H1 (cell line): ENCODE measurements at regions not wholly inside any gene's neighbourhood (a gene's known extent, or its start where the extent isn't known, plus 50 kb on each side); places are given as distances from the start of the nearest gene placed in this dataset.

Experiments used
- CTCF ChIA-PET: fragments of 300-600 bp; sonication (Branson Sonifier 250); formaldehyde crosslinking; loops from one replicate; lab custom pipeline; 2021; ENCODE audit not compliant: partially characterized antibody; lab: Charles Lee
- POLR2A ChIA-PET: fragments of 300-600 bp; sonication (Branson Sonifier 250); formaldehyde crosslinking; loops from one replicate; lab custom pipeline; 2021; ENCODE audit warnings: inconsistent platforms; ENCODE audit not compliant: partially characterized antibody; lab: Charles Lee
- DNase-seq, 2 experiments: peaks; one replicate each; pipeline versions ENCODE4 v3.0.0 to v3.0.0-alpha.2; 2010 to 2022; ENCODE audit warnings: low spot score in 2 of 2, low read depth in 1 of 2, mixed read lengths in 1 of 2
- FAIRE-seq: peaks from 2 replicates; lab custom pipeline; 2011; peaks lifted over from hg19 to GRCh38; lab: Jason Lieb, UNC
- H2AFZ ChIP-seq: 2 replicates; pipeline ENCODE4 v1.8.1; 2012; ENCODE audit warnings: low read length, inconsistent platforms
- H2AK5ac ChIP-seq: 2 replicates; pipeline ENCODE4 v1.6.1; 2013; ENCODE audit warnings: low read depth, low read length
- H2BK120ac ChIP-seq: replicated peaks from 2 replicates; pipeline ENCODE3; 2013; ENCODE audit warnings: low read depth, low read length, inconsistent platforms
- H2BK12ac ChIP-seq: 2 replicates; pipeline ENCODE4 v1.6.1; 2013; ENCODE audit warnings: low read depth, low read length
- H2BK15ac ChIP-seq: 2 replicates; pipeline ENCODE4 v1.6.1; 2013; ENCODE audit warnings: low read length
- H2BK20ac ChIP-seq: 2 replicates; pipeline ENCODE4 v1.6.1; 2013; ENCODE audit warnings: low read length
- H2BK5ac ChIP-seq: 2 replicates; pipeline ENCODE4 v1.6.1; 2013; ENCODE audit warnings: low read depth, low read length
- H3K14ac ChIP-seq: 2 replicates; pipeline ENCODE4 v1.6.1; 2013; ENCODE audit warnings: inconsistent platforms; ENCODE audit not compliant: insufficient read length
- H3K18ac ChIP-seq: 2 replicates; pipeline ENCODE4 v1.6.1; 2013; ENCODE audit warnings: low read length; ENCODE audit errors: extremely low read depth
- H3K23ac ChIP-seq: 2 replicates; pipeline ENCODE4 v1.6.1; 2013; ENCODE audit warnings: inconsistent platforms; ENCODE audit not compliant: insufficient read length
- H3K23me2 ChIP-seq: 2 replicates; pipeline ENCODE4 v1.6.1; 2013; ENCODE audit warnings: low read depth, low read length
- H3K27ac ChIP-seq: 2 replicates; pipeline ENCODE4 v1.6.1; 2011; ENCODE audit warnings: low read depth, low read length, inconsistent platforms
- H3K27me3 ChIP-seq, 4 experiments: replicated peaks in 1 of 4; 1 replicate in 1 of 4; 2 replicates in 3 of 4; pipeline versions ENCODE4 v1.6.1 to v1.8.1; 2011 to 2013; ENCODE audit warnings: low read length in 3 of 4, mild to moderate bottlenecking in 3 of 4, inconsistent platforms in 2 of 4, mixed read lengths in 2 of 4, moderate library complexity in 1 of 4; ENCODE audit not compliant: control insufficient read depth in 3 of 4, insufficient read depth in 3 of 4; ENCODE audit errors: extremely low read depth in 1 of 4
- H3K36me3 ChIP-seq, 4 experiments: 2 replicates each; pipeline versions ENCODE4 v1.6.1 to v1.8.1; 2011 to 2013; ENCODE audit warnings: mild to moderate bottlenecking in 4 of 4, low read length in 3 of 4, moderate library complexity in 2 of 4, control low read depth in 1 of 4, inconsistent platforms in 1 of 4; ENCODE audit not compliant: insufficient read depth in 4 of 4, control insufficient read depth in 2 of 4
- H3K4ac ChIP-seq: replicated peaks from 2 replicates; pipeline ENCODE3; 2013; ENCODE audit warnings: low read length, low read depth, mixed read lengths, inconsistent platforms; ENCODE audit not compliant: insufficient read length
- H3K4me1 ChIP-seq, 4 experiments: replicated peaks in 1 of 4; 1 replicate in 1 of 4; 2 replicates in 3 of 4; pipeline versions ENCODE4 v1.6.1 to v1.8.1; 2011 to 2013; ENCODE audit warnings: low read length in 3 of 4, inconsistent platforms in 2 of 4, mixed read lengths in 1 of 4; ENCODE audit not compliant: insufficient read depth in 4 of 4, control insufficient read depth in 3 of 4
- H3K4me2 ChIP-seq, 2 experiments: 2 replicates each; pipeline versions ENCODE4 v1.6.1 to v1.8.1; 2011 to 2013; ENCODE audit warnings: low read depth in 2 of 2, low read length in 2 of 2, control low read depth in 1 of 2, inconsistent platforms in 1 of 2, mild to moderate bottlenecking in 1 of 2; ENCODE audit not compliant: insufficient read depth in 1 of 2
- H3K4me3 ChIP-seq, 4 experiments: fragments of 200-600, 300-600 bp in 1 of 4; sonication (generic), shearing (Covaris generic), sonication (Bioruptor Twin) in 1 of 4; 2 replicates each; pipeline versions ENCODE4 v1.5.1 to v1.8.1; 2011 to 2016; ENCODE audit warnings: low read length in 4 of 4, low read depth in 3 of 4, control low read depth in 2 of 4, inconsistent platforms in 2 of 4, mild to moderate bottlenecking in 2 of 4, mixed read lengths in 1 of 4, moderate library complexity in 1 of 4; ENCODE audit not compliant: insufficient read depth in 2 of 4; ENCODE audit errors: extremely low read depth in 1 of 4
- H3K56ac ChIP-seq: replicated peaks from 2 replicates; pipeline ENCODE3; 2013; ENCODE audit warnings: low read depth, mild to moderate bottlenecking, mixed read lengths, low read length, inconsistent platforms; ENCODE audit not compliant: insufficient read length
- H3K79me1 ChIP-seq: 2 replicates; pipeline ENCODE4 v1.6.1; 2013; ENCODE audit warnings: low read depth, low read length, control low read depth
- H3K79me2 ChIP-seq, 2 experiments: 2 replicates each; pipeline versions ENCODE4 v1.6.1 to v1.8.1; 2012 to 2013; ENCODE audit warnings: low read length in 2 of 2, mild to moderate bottlenecking in 2 of 2, inconsistent platforms in 1 of 2; ENCODE audit not compliant: insufficient read depth in 2 of 2, control insufficient read depth in 1 of 2
- H3K9ac ChIP-seq, 4 experiments: replicated peaks in 1 of 4; 1 replicate in 1 of 4; 2 replicates in 3 of 4; pipeline versions ENCODE4 v1.6.1 to v1.8.1; 2011 to 2013; ENCODE audit warnings: low read depth in 3 of 4, low read length in 3 of 4, control low read depth in 2 of 4, mild to moderate bottlenecking in 2 of 4, moderate library complexity in 2 of 4, inconsistent platforms in 1 of 4; ENCODE audit errors: extremely low read depth in 1 of 4
- H3K9me3 ChIP-seq, 2 experiments: 2 replicates each; pipeline versions ENCODE4 v1.6.1 to v1.8.1; 2012 to 2013; ENCODE audit warnings: mild to moderate bottlenecking in 2 of 2, moderate library complexity in 2 of 2, control low read depth in 1 of 2, inconsistent platforms in 1 of 2, low read depth in 1 of 2, low read length in 1 of 2, mixed read lengths in 1 of 2; ENCODE audit not compliant: insufficient read depth in 2 of 2
- H4K20me1 ChIP-seq, 2 experiments: replicated peaks in 1 of 2; 2 replicates each; pipeline versions ENCODE3 to v1.8.1; 2011 to 2013; ENCODE audit warnings: inconsistent platforms in 2 of 2, low read length in 2 of 2, mild to moderate bottlenecking in 1 of 2; ENCODE audit not compliant: insufficient read depth in 2 of 2, control insufficient read depth in 1 of 2
- H4K5ac ChIP-seq: 2 replicates; pipeline ENCODE4 v1.6.1; 2013; ENCODE audit warnings: low read length, low read depth, mixed read lengths, inconsistent platforms; ENCODE audit not compliant: insufficient read length
- H4K8ac ChIP-seq: 2 replicates; pipeline ENCODE4 v1.8.0; 2013; ENCODE audit warnings: mild to moderate bottlenecking, moderate library complexity, low read length, inconsistent platforms; ENCODE audit not compliant: insufficient read depth; ENCODE audit errors: extremely low read depth
- H4K91ac ChIP-seq: replicated peaks from 2 replicates; pipeline ENCODE3; 2013; ENCODE audit warnings: low read length, mixed read lengths, inconsistent platforms; ENCODE audit not compliant: insufficient read length
- ATF3 ChIP-seq: IDR thresholded peaks from 2 replicates; pipeline ENCODE4 v1.6.1; 2011; ENCODE audit warnings: low read depth, mild to moderate bottlenecking, low read length; ENCODE audit not compliant: insufficient read depth
- CHD1 ChIP-seq: IDR thresholded peaks from 2 replicates; pipeline ENCODE4 v1.6.1; 2012; ENCODE audit warnings: low read depth, low read length, improper control_type of control experiment
- E2F6 ChIP-seq: IDR thresholded peaks from 2 replicates; pipeline ENCODE4 v1.6.1; 2012; ENCODE audit warnings: inconsistent platforms
- EP300 ChIP-seq, 2 experiments: IDR thresholded peaks; 1 replicate in 1 of 2; 2 replicates in 1 of 2; pipeline ENCODE4 v1.6.1; 2011 to 2012; ENCODE audit warnings: low read depth in 2 of 2, low read length in 2 of 2, mild to moderate bottlenecking in 2 of 2, borderline replicate concordance in 1 of 2, inconsistent platforms in 1 of 2, moderate library complexity in 1 of 2
- EZH2 ChIP-seq: fragments of 200-600 bp; sonication (generic); IDR thresholded peaks from 2 replicates; pipeline ENCODE4 v1.7.1; 2012; ENCODE audit warnings: low read depth, mild to moderate bottlenecking, moderate library complexity, low read length, inconsistent platforms; ENCODE audit not compliant: severe bottlenecking
- HDAC2 ChIP-seq, 2 experiments: fragments of 300-600 bp in 1 of 2; sonication (generic) in 1 of 2; IDR thresholded peaks; 2 replicates each; pipeline ENCODE4 v1.6.1; 2011 to 2012; ENCODE audit warnings: low read depth in 2 of 2, low read length in 2 of 2, mild to moderate bottlenecking in 2 of 2, moderate library complexity in 2 of 2, borderline replicate concordance in 1 of 2, inconsistent platforms in 1 of 2
- KDM1A ChIP-seq: fragments of 200-600, 300-600 bp; sonication (generic); IDR thresholded peaks from 2 replicates; pipeline ENCODE4 v1.7.1; 2016; ENCODE audit warnings: mild to moderate bottlenecking, low read length, borderline replicate concordance
- NANOG ChIP-seq: IDR thresholded peaks from 2 replicates; pipeline ENCODE4 v1.6.1; 2011; ENCODE audit warnings: low read length, low read depth, mild to moderate bottlenecking, inconsistent platforms; ENCODE audit not compliant: insufficient read depth, poor library complexity, severe bottlenecking
- RNF2 ChIP-seq: fragments of 200-900, 300-1000 bp; sonication (generic); IDR thresholded peaks from 2 replicates; pipeline ENCODE4 v1.7.1; 2016; ENCODE audit warnings: borderline replicate concordance, low read depth, mild to moderate bottlenecking, antibody characterized with exemption, low read length; ENCODE audit not compliant: poor library complexity, severe bottlenecking; ENCODE audit errors: missing control alignments
- SP2 ChIP-seq: IDR thresholded peaks from 2 replicates; pipeline ENCODE4 v1.6.1; 2012; ENCODE audit warnings: mild to moderate bottlenecking, low read length, inconsistent platforms
- TAF7 ChIP-seq: optimal IDR thresholded peaks from 2 replicates; pipeline ENCODE3; 2011; ENCODE audit warnings: low read depth, mild to moderate bottlenecking, inconsistent platforms, low read length, moderate library complexity, borderline replicate concordance
- TBP ChIP-seq: IDR thresholded peaks from 2 replicates; pipeline ENCODE4 v1.6.1; 2011; ENCODE audit warnings: low read depth, low read length, improper control_type of control experiment
- WGBS, 2 experiments: shearing (Covaris generic) in 1 of 2; methylation state at CpG; one replicate each; pipeline versions ENCODE4 v1.1.6 to v1.1.7; 2013 to 2015; ENCODE audit warnings: low lambda C conversion rate in 2 of 2, mixed read lengths in 2 of 2, inconsistent platforms in 1 of 2, low coverage in 1 of 2, missing lambda C conversion rate in 1 of 2; ENCODE audit not compliant: insufficient replicate concordance in 2 of 2, insufficient coverage in 1 of 2, insufficient read length in 1 of 2; ENCODE audit errors: extremely low coverage in 1 of 2, missing lambda C conversion rate in 1 of 2; 5-methylcytosine and 5-hydroxymethylcytosine counted together

- no peak overlapping the region for H2BK20ac ChIP-seq
- H4K20me1 ChIP-seq, result no peaks in the 10 kb centered on the region
- no peak overlapping the region for H2BK120ac ChIP-seq
- no peak overlapping the region for H2BK15ac ChIP-seq
- no peaks in the 10 kb centered on the region for H3K23me2 ChIP-seq
- H3K79me1 ChIP-seq, result no peaks in the 10 kb centered on the region
- H2AFZ ChIP-seq, result no peak overlapping the region
- H2BK5ac ChIP-seq, result no peak overlapping the region
- POLR2A ChIA-PET, result no interaction called here
- no peak overlapping the region for H3K23ac ChIP-seq
- FAIRE-seq, result no peak
- no peak overlapping the region for H3K14ac ChIP-seq
- H3K27me3 ChIP-seq, result no peaks in the 10 kb centered on the region
- no peak overlapping the region for H3K4me2 ChIP-seq
- no peak overlapping the region for H4K5ac ChIP-seq
- H3K4ac ChIP-seq, result no peak overlapping the region
- no peaks in the 10 kb centered on the region for H3K79me2 ChIP-seq
- no peak for DNase-seq
- H4K91ac ChIP-seq, result no peak overlapping the region
- H3K4me1 ChIP-seq, result no peaks in the 10 kb centered on the region
- CTCF ChIA-PET, result interaction anchor here (1.5 kb wide), 1 partner anchor 306 kb away, joined by 5 read pairs; no protein-coding TSS in a partner anchor
- no peak overlapping the region for H3K27ac ChIP-seq
- no peak overlapping the region for H3K4me3 ChIP-seq
- H3K9me3 ChIP-seq, result no peaks in the 10 kb centered on the region
- no peak overlapping the region for H2BK12ac ChIP-seq
- H4K8ac ChIP-seq, result no peak overlapping the region
- no peak overlapping the region for H3K18ac ChIP-seq
- H3K36me3 ChIP-seq, result no peaks in the 10 kb centered on the region
- H2AK5ac ChIP-seq, result no peak overlapping the region
- H3K9ac ChIP-seq, result no peak overlapping the region
- 97% methylated on average over 3 of the region's 3 CpGs; no CpG with 5 or more reads in 1 of the 2 experiments for WGBS, 2 experiments
- no peak overlapping the region for H3K56ac ChIP-seq
- TF ChIP-seq ATF3 (no peak), SP2 (no peak), NANOG (no peak), E2F6 (no peak), EP300 (IDR thresholded peaks at IDR 0.05; ENCODE audit: borderline replicate concordance in 1 of 2, low read depth in 2 of 2, low read length in 2 of 2) (no peak), TAF7 (no peak), RNF2 (no peak), KDM1A (no peak), EZH2 (no peak), TBP (no peak), CHD1 (no peak), HDAC2 (IDR thresholded peaks at IDR 0.05; ENCODE audit: borderline replicate concordance in 1 of 2, low read depth in 2 of 2, low read length in 2 of 2) (no peak)
Observed at GRCh38 chr12:16692099-16692498, 86.1 kb upstream of the LMO3 start.
